NCI-H2227 treated with DMSO at 0.1 percent for 48 hours (cell line): ENCODE measurements at regions not wholly inside any gene's neighbourhood (a gene's known extent, or its start where the extent isn't known, plus 50 kb on each side); places are given as distances from the start of the nearest gene placed in this dataset.

Experiments
- DNase-seq: peaks from one replicate; lab custom pipeline; 2025; lab: John Stamatoyannopoulos, UW

DNA sequence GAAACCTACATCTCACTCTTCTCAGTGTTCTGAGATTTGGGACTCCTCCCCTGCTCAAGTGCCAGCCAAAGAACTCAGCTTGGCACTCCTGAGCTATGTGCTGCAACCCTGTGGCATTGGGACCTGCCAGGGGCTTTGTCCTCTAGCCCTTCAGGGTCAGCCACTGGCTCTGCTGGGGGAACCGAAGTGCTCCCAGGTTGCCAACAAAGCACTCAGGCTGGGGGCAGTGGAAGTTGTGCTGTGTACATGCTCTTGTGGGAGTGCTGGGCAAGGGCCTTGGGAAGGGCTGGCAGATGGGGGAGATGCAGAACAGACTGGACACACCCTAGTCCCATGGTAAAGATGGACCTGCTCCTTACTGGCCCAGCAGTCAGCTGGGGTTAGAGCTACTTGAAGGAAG is 498.6 kb downstream of the CAAP1 start:
- no peak for DNase-seq

DNA sequence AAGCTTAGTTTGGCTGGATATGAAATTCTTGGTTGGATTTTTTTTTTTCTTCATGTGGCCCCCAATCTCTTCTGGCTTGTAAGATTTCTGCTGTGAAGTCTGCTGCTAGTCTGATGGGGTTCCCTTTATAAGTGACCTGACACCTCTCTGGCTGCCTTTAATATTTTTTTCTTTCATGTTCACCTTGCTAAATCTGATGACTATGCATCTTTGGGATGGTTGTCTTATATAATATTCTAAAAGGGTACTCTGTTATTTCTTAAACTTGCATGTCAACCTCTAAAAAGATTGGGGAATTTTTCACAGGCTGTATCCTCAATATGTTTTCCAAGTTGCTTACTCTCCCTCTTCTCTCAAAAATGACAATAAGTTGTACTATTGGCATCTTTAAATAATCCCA is 500.0 kb downstream of the CAAP1 start:
- no peak for DNase-seq

DNA sequence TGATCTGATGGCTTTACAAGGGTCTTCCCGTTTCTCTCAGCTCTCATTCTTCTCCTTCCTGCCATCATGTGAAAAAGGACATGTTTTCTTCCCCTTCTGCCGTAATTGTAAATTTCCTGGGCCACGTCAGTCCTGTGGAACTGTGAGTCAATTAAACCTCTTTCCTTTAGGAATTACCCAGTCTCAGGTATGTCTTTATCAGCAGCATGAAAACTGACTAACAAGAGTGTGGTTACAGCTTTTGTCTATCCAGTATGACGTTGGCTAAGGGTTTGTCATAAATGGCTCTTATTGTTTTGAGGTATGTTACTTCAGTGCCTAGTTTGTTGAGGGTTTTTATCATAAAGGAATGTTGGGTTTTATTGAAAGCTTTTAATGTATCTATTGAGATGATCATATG is 501.6 kb downstream of the CAAP1 start:
- no peak for DNase-seq

DNA sequence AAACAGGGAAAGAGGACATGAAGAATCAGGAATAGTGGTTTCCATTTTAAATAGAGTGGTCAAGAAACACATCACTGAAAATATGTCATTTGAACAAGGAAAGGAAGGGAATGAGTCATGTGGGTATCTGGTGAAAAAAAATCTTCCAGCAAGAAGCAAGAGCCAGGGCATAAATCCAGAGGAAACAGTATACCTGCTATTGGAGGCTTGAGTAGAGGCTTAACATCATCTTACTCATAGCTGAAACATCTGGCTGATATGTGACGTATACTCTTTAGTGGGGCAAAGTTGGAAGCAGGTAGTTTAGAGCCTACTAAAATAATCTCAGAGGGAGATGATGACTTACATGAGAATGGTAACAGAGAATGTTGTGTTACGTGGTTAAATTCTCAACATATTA is 517.2 kb downstream of the CAAP1 start:
- DNase-seq = no peak

DNA sequence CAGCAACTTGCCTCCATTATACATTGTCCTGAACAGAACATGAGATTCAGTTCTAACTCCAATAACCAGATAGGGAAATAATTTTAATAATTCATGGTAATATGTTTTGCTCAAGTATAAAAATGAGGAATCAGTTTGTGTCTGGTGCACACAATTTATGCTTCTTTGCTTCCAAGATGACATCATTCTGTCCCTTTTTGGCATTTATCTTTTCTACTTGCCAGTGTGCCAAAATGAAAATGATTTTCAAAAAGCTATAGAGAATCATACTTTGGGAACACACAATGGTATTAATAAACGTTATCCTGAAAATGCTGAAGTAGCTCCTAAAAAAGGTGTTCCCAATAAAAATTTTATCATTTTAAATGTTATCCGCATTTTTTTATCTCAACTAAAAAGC is 519.0 kb downstream of the CAAP1 start:
- no peak for DNase-seq

DNA sequence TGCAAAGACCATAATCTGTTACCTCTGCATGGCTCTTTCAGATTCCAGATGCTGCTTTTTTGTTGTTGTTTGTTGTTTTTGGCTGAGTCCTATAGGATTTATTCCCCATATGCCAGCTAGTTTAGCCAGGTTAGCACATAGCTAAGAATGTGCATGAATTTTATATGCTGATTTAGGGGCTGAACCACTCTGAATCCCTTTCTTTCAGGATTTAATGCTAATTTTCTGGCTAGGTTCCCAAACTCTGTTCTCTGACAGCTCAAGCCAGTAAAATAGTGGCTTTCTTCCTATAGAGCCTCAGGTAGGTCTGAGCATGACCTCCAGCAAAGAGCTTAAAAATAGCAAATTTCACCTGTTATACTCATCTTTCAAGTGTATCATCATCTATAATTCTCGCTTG is 521.4 kb downstream of the CAAP1 start:
- DNase-seq = no peak

DNA sequence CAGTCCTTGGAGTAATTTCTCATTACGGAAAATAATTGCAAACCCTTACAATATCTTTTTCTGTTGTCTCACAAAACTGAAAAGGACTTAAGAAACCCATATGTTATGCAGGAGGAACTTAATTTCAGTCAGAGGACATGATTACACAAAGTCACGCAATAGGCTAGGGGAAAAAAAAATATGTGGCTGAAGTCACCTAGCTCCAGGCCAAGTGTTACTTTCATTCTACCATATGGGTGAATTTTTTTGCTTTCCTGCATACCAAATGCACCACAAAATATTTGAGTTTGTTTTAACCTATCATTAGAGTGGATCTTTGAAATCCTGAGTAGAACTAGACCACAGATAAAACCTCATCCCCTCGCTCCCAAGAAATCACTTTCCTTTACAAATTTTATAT is 523.5 kb downstream of the CAAP1 start:
- no peak for DNase-seq

DNA sequence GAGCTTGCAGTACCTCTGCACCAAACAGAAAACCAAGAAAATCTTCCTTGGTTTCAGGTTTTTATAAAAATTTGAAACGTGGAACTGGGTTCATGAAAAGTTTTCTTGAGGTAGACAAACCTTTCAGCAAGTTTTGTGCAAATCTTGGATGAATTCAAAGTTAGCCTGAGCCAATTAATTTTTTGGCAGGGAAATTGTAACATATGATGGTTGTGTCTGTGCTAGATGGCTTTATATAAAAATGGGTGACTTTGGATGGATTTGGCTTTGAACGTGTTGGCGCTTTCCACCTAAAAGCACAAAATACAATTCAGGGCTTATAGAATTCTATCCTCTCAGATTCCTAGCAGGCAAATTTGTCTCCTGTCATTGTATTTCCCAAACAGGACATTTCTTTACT is 524.4 kb downstream of the CAAP1 start:
- DNase-seq = no peak

DNA sequence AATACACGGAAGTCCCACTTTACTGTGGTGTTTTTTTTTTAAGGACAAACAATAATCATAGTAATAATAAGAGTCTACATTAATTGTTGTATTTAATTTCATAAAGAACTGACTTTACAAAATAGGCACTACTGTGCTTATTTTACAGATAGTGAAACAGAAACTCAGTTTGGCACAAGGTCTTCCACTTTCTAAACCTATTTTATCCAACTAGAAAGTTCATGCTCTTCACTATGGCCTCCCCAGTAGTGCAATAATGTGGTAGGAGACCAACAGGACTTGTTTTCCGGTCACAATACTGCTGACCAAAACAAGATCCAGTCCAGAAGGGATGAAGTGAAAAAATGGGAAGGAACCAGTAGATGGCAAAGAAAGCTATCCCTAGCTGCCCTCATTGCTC is 531.6 kb downstream of the CAAP1 start:
- DNase-seq = no peak

DNA sequence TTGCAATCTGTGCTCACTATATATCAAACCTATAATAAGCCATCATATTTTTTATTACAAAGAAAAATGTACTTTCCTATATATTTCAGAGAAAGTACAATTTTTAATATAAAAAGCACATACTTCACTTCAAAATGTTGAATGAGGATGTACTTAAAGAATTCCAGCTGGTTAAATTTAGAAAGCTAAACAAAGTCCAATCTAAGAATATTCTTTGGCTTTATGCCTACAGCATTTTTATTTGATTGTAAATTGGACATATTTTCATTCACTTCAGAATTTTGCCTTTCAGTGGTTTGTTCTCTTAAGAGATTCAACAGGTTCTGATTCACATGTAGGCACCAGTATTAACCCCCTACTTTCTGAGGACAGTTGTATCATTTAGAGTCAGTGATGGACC is 533.8 kb downstream of the CAAP1 start:
- no peak for DNase-seq

DNA sequence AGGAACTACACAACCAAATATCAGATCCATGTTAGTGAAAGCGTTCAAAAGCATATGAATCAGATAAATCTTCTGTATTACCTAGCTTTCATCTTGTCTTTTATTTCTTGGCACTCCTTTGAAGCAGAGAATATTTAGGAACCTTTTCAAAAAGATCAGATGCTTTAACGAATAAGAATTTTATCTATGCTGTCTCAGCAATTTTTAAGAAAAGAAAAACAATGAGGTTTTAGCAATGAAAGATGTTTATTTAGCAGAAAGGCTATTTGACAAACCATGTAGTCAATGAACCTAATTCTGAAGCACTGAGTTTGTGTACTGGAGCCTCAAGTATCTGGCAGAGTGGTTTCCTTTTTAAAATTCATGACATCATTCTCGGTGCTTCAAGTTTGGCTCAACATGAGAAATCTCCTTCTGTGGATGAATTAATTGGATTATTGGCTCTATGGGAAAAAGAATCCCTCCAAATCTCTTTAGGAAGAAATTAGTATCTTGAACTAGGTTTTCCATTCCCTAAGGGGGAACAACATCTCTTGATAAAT is 534.7 kb downstream of the CAAP1 start:
- DNase-seq = no peak

DNA sequence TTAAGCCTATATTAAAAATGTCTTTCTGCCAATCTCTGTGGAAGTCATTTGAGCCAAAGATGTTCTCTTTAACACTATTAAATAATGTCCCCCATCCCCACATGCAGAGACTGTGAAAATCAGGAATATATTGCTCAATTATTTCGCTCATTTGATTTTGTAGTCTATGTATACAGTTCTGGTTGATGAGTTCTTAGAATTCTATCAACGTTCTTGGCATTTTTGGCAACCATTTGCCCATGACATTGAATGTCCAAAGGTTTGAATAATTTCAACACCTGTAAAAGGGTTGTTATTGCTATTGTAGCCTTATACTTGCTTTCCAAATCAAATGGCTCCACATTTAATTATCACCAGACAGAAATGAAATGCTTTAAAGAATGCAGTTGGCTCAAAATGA is 536.1 kb downstream of the CAAP1 start:
- no peak for DNase-seq

DNA sequence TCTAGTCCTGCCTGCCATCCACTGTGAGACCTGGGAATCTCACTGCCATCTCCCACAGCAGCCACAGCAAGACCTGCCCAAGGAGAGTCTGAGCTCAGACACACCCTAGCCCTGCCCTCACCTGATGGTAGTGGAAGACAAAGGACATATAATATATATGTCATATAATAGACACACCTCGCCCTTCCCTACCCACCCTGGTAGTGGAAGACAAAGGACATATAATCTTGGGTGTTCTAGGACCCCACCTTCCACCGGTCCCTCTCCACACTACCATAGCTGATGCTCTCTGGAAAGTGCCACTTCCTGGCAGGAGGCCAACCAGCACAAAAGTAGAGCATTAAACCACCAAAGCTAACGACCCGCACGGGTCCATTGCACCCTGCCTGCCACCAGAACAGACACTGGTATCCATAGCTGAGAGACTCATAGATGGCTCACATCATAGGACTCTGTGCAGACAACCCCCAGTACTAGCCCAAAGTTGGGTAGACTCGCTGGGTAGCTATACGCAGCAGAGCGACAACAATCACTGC is 545.6 kb downstream of the CAAP1 start:
- no peak for DNase-seq

DNA sequence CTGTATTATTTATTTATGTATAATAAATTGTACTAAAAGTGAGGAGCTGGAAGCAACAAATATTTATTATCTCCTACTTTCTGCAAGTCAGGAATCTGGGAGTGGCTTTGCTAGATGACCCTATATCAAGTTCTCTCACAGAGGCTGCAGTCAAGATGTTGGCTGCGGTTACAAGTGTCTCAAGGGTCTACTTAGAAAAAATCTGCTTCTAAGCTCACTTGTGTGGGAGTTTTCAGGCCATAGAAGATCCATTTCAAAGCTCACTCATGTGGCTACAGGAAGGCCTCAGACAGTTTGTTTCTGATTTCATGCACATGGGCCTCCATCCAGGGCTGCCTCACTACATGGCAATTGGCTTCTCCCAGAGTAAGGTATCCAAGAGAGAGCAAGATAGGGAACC is 551.1 kb downstream of the CAAP1 start:
- no peak for DNase-seq

DNA sequence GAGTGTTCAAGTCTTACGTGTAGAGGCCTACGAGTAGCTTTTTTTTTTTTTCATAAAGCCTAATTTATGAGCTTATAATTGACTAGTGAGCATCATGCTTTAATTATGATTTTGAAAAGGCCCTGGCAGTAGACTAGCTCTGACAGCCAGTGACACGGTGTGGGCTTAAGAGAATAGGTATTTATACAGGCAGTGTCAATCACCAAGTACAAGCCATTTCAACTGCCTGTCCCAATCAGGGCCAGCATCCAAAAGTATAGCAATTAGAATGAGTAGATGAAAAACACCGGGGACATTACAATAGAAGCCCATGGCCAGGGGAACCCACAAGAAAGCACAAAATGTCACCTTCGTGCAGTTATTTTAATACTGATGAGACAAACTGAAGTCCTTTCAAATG is 552.8 kb downstream of the CAAP1 start:
- no peak for DNase-seq

DNA sequence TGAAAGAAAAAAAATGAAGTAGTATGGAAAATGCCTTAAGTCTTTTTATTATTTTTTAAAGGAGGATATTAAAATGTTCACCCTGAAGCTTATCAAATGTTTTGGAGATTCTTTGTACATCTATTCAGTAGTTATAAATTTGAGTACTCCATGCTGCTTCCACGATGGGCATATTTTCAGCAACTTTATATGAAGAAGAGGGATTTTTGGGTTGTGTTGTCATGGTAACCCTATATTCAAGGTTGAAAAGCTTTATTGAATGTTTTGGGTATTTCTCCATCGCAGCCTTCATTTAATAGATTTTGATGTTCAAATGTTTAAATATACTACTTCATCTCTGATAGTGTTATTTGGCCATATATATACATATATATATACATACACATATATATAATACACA is 557.5 kb downstream of the CAAP1 start:
- no peak for DNase-seq

DNA sequence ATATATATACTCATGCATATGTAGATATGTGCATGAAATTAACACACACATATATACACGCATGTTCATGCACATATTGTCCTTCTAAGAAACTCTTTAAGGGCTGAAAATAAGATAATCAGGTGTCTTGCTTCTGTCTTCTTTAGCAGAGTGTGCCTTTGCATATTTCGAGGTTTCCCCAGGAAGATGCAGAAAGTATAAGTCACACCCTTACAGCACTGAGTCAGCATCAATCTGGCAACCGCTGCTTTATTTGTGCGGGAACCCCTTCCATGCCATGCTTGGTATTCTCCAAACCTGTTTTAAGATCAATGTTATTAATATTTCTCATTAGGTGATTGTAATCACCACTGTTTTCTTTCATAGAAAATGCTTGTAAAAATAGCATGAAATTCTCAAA is 557.9 kb downstream of the CAAP1 start:
- DNase-seq = no peak

DNA sequence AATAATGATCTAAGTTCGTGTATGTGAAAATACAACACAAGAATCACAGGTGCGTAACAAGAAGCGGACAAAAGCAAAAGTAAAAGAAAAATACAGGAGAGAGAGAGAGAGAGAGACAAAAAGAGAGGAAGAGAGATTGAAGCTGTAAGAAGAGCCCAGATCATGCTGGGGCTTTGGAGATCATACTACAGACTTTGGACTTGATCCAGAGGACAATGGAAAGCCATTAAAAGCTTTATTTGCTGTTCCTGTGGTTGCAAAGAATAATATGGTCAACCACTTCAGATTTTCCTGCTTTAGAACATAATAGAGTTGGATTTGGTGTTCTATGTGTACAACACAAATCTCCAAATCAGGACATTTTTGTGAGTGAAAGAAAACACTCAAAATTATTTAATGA is 561.4 kb downstream of the CAAP1 start:
- DNase-seq = no peak

DNA sequence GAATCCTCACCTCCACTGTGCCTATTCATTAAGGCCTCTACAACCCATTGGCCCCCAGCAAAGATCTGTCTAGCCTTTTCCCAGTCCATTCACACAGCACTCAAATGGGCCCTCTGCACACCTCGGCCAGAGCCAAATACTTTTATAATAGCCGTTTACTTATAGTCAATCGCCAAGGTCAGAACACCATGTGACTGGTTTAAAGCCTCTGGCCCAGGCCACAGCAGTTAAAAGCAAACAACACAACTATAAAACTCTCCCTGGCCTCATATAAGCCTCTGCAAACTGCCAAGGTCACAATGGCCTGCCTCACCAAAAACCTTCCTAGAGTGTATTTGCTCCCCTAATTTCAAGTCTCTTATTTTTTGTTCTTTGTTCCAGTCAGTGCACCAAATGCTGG is 562.6 kb downstream of the CAAP1 start:
- DNase-seq = no peak

DNA sequence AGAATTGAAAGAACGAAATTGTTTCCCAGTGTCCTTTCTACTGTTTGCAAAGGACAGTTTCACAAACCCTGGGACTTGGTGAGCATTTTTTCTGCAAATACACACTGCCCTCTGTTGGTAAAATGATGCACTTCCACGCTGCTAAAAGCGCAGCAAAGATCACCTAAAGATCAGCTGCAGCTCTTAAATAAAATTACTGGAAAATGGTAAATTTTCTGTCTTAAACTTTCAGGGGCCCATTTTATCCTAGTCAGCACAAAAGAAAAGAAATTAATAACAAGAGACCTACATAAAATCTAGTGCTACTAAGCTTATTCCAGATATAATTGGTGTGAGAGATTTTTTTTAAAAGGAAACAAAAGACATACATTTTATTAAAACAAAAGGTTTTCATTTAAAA is 566.0 kb downstream of the CAAP1 start:
- no peak for DNase-seq

DNA sequence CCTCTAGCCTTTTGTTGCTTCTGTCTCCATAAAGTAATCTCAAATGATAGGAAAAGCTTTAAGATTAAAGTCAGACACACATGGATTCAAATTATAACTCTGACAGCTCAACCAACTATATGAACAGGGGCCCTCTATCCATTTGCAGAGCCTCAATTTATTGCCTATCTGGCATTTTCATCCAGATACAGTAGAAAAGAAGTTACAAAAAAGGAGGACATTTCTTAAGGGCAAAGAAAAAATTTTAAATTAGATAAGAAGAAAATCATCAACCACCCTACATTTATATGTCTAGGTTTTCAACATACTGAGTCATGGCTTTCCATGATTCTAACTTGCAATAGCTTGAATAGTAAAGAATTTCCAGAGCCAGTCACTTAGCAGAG is 567.2 kb downstream of the CAAP1 start:
- DNase-seq = no peak

DNA sequence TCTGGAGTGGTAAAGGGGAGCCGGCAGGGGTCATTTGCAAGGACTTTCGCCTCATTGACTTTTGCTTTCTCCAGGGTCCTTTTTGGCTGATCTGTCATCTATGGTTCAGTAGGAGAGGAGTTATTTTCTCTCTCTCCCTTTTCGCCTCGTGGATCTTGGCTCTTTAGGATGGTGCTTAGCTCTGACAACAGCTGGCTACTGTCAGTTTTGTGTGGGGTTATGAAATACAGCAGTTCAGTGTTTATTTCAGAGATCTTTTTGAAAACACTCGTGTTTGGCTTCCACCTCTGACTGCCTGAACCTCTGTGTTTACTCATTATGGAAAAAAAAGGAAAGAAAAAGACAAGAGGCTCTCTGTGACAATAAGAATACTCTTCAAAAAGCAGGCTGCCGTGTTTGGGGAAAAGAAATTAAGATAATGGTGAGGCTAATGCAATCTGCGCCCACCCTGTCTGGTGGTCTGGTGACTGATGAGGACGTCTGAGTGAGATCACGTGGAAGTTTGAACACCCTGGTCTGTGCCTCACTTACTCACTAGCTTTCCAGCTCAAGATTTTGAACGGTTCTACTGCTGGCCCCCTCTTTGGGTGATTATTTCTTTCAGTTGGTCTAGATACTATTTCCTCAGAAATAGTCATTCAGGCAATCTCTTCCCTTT is 567.7 kb downstream of the CAAP1 start:
- DNase-seq = no peak

DNA sequence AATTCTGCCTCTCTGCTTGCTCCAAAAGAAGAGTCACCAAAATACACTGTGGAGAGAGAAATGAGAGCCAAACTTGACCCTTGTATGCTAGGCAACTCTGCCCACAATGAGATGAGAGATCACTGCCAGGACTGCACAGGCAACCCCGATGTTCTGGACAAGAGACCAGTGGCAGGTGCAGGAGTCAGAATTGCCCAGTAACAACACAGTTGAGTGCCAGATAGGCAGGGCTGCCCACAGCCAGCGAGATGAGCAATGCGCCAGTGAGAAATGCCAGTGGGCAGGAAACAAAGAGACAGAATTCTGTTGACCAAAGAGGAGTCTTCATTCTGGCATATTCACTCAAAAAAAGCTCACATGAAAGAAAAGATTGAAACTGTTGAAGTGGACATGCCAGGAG is 570.7 kb downstream of the CAAP1 start:
- no peak for DNase-seq

DNA sequence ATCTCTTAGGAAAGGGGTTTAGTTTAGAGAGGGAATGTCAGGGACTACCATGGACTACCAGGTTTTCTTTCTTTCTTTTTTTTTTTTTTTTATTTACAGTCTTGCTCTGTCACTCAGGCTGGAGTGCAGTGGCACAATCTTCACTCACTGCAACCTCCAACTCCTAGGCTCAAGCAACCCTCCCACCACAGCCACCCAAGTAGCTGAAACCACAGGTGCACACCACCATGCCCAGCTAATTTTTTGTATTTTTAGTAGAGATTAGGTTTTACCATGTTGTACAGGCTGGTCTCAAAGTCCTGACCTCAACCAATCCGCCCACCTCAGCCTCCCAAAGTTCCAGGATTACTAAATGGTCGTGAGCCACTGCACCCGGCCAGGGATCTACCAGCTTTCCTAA is 572.7 kb downstream of the CAAP1 start:
- DNase-seq = no peak
